ENCODE measurements at regions not wholly inside any gene's neighbourhood (a gene's known extent, or its start where the extent isn't known, plus 50 kb on each side); places are given as distances from the start of the nearest gene placed in this dataset.

DNA sequence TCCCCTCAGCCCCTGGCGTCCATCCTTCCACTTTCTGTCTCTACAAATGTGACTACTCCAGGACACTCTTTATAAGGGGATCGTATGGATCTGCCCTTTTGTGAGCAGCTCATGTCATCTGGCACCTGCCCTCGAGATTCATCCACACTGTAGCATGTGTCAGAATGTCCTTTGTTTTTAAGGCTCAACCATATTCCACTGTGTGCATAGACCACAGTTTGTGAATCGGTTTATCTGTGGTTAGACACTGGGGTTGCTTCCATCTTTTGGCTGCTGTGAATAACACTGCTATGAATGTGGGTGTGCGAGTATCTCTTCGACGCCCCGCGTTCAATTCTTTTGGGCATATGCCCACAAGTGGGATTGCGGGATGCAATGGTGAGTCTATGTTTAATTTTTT lies 167.9 kb downstream of the NUP210 start:
- TF ChIP-seq, protein P1, sequence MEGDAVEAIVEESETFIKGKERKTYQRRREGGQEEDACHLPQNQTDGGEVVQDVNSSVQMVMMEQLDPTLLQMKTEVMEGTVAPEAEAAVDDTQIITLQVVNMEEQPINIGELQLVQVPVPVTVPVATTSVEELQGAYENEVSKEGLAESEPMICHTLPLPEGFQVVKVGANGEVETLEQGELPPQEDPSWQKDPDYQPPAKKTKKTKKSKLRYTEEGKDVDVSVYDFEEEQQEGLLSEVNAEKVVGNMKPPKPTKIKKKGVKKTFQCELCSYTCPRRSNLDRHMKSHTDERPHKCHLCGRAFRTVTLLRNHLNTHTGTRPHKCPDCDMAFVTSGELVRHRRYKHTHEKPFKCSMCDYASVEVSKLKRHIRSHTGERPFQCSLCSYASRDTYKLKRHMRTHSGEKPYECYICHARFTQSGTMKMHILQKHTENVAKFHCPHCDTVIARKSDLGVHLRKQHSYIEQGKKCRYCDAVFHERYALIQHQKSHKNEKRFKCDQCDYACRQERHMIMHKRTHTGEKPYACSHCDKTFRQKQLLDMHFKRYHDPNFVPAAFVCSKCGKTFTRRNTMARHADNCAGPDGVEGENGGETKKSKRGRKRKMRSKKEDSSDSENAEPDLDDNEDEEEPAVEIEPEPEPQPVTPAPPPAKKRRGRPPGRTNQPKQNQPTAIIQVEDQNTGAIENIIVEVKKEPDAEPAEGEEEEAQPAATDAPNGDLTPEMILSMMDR (IDR thresholded peaks at IDR 0.05; ENCODE audit: low read depth, low read length, poor library complexity, severe bottlenecking), result no peak
- no peak for TF ChIP-seq EZH2phosphoT487 (IDR thresholded peaks at IDR 0.05; ENCODE audit: borderline replicate concordance, low read length)
